ENCODE measurements at regions not wholly inside any gene's neighbourhood (a gene's known extent, or its start where the extent isn't known, plus 50 kb on each side); places are given as distances from the start of the nearest gene placed in this dataset.
"Not testable (repeated sequence)": the region's sequence is repeated elsewhere in the genome, so short reads cannot be mapped to it uniquely, and the experiment has no call there.

- DNase-seq, result no peak
These were observed 347.5 kb upstream of the TNRC6C start for GRCh38 chr17:77610972-77611521.

GRCh38 chr17:77611791-77612502, 346.6 kb upstream of the TNRC6C start:
- no peak for DNase-seq

GRCh38 chr17:77613218-77613617, 345.3 kb upstream of the TNRC6C start:
- no peak for DNase-seq

GRCh38 chr17:77613627-77614026, 344.9 kb upstream of the TNRC6C start:
- no peak for DNase-seq

GRCh38 chr17:77615703-77616253, 342.7 kb upstream of the TNRC6C start:
- DNase-seq, result no peak

GRCh38 chr17:77616254-77616731, 342.2 kb upstream of the TNRC6C start:
- no peak for DNase-seq

- no peak for DNase-seq
These were observed 341.0 kb upstream of the TNRC6C start for GRCh38 chr17:77617516-77617915.

GRCh38 chr17:77618173-77618572, 340.3 kb upstream of the TNRC6C start:
- no peak for DNase-seq

GRCh38 chr17:77618731-77619130, 339.8 kb upstream of the TNRC6C start:
- DNase-seq, result no peak

GRCh38 chr17:77619326-77619725, 339.2 kb upstream of the TNRC6C start:
- DNase-seq, result no peak

GRCh38 chr17:77619851-77620250, 338.7 kb upstream of the TNRC6C start:
- DNase-seq, result no peak

- DNase-seq, result no peak
These were observed 338.2 kb upstream of the TNRC6C start for GRCh38 chr17:77620282-77620681.

- DNase-seq, result not testable (repeated sequence)
These were observed 336.4 kb upstream of the TNRC6C start for GRCh38 chr17:77622084-77622483.

- no peak for DNase-seq
These were observed 335.9 kb upstream of the TNRC6C start for GRCh38 chr17:77622647-77623046.

- not testable (repeated sequence) for DNase-seq
These were observed 335.2 kb upstream of the TNRC6C start for GRCh38 chr17:77623321-77623720.

- DNase-seq, result peak; percentile 68
These were observed 330.5 kb upstream of the TNRC6C start for GRCh38 chr17:77628035-77628434.

GRCh38 chr17:77629284-77629683, 329.2 kb upstream of the TNRC6C start:
- DNase-seq, result not testable (repeated sequence)

- peak; percentile 25 for DNase-seq
These were observed 327.2 kb upstream of the TNRC6C start for GRCh38 chr17:77631307-77631706.

- no peak for DNase-seq
These were observed 325.9 kb upstream of the TNRC6C start for GRCh38 chr17:77632619-77633018.

- DNase-seq, result peak; percentile 99
These were observed 323.8 kb upstream of the TNRC6C start for GRCh38 chr17:77634710-77635109.

- DNase-seq, result peak; percentile 96
These were observed 323.3 kb upstream of the TNRC6C start for GRCh38 chr17:77635176-77635575.

- DNase-seq, result not testable (repeated sequence)
These were observed 322.7 kb upstream of the TNRC6C start for GRCh38 chr17:77635785-77636184.

- DNase-seq, result peak; percentile 58
These were observed 321.4 kb upstream of the TNRC6C start for GRCh38 chr17:77636835-77637817.
